ENCODE measurements at regions not wholly inside any gene's neighbourhood (a gene's known extent, or its start where the extent isn't known, plus 50 kb on each side); places are given as distances from the start of the nearest gene placed in this dataset.

GRCh38 chr16:49926941-49927340 lies 71.0 kb upstream of the ZNF423 start:
- DNase-seq (ENCODE audit: low read depth), result no peak
- H3K4me3 ChIP-seq (ENCODE audit: low read depth, low read length), result no peak overlapping the region
- TF ChIP-seq CTCF (IDR thresholded peaks at IDR 0.05; ENCODE audit: low read depth, low read length), result no peak
- TF ChIP-seq MYC (IDR thresholded peaks at IDR 0.05; ENCODE audit: low read depth, low read length), result no peak
- TF ChIP-seq, protein P1, sequence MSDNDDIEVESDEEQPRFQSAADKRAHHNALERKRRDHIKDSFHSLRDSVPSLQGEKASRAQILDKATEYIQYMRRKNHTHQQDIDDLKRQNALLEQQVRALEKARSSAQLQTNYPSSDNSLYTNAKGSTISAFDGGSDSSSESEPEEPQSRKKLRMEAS (IDR thresholded peaks at IDR 0.05; ENCODE audit: low read depth, low read length), result no peak
- TF ChIP-seq POLR2A (IDR thresholded peaks at IDR 0.05; ENCODE audit: extremely low read depth, insufficient read length), result no peak

GRCh38 chr16:49928176-49929041 lies 72.5 kb upstream of the ZNF423 start:
- no peak for DNase-seq (ENCODE audit: low read depth)
- TF ChIP-seq POLR2A (IDR thresholded peaks at IDR 0.05; ENCODE audit: extremely low read depth, insufficient read length) (no peak), MYC (IDR thresholded peaks at IDR 0.05; ENCODE audit: low read depth, low read length) (no peak), CTCF (IDR thresholded peaks at IDR 0.05; ENCODE audit: low read depth, low read length) (no peak)
- TF ChIP-seq, protein P1 (IDR thresholded peaks at IDR 0.05; ENCODE audit: low read depth, low read length), result no peak
- H3K4me3 ChIP-seq (ENCODE audit: low read depth, low read length), result no peak overlapping the region

DNA sequence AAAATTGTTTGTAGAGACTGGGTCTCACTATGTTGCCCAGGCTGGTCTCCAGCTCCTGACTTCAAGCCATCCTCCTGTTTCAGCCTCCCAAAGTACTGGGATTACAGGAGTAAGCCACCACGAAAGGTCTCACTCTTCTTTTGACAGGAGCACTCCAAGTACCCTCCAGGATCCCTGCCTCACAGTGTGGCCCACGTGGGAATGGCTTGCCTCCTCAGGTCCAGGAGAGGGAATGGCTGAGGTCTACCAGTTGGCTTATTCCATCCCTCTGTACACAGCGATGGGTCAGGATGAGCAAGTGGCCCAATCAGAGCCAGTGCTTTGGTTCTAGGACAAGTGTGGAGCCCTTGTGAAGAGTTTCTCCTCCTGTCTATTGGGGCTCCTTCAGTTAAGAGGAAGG lies 73.7 kb upstream of the ZNF423 start:
- TF ChIP-seq CTCF (IDR thresholded peaks at IDR 0.05; ENCODE audit: low read depth, low read length) (no peak), MYC (IDR thresholded peaks at IDR 0.05; ENCODE audit: low read depth, low read length) (no peak), POLR2A (IDR thresholded peaks at IDR 0.05; ENCODE audit: extremely low read depth, insufficient read length) (no peak)
- TF ChIP-seq, protein P1 (IDR thresholded peaks at IDR 0.05; ENCODE audit: low read depth, low read length), result no peak
- H3K4me3 ChIP-seq (ENCODE audit: low read depth, low read length), result no peak overlapping the region
- DNase-seq (ENCODE audit: low read depth), result no peak

- no peak overlapping the region for H3K4me3 ChIP-seq (ENCODE audit: low read depth, low read length)
- no peak for DNase-seq (ENCODE audit: low read depth)
- TF ChIP-seq CTCF (IDR thresholded peaks at IDR 0.05; ENCODE audit: low read depth, low read length) (no peak), MYC (IDR thresholded peaks at IDR 0.05; ENCODE audit: low read depth, low read length) (no peak), POLR2A (IDR thresholded peaks at IDR 0.05; ENCODE audit: extremely low read depth, insufficient read length) (no peak)
- TF ChIP-seq, protein P1 (IDR thresholded peaks at IDR 0.05; ENCODE audit: low read depth, low read length), result no peak
Measured at GRCh38 chr16:49930841-49931240, 74.9 kb upstream of the ZNF423 start.

DNA sequence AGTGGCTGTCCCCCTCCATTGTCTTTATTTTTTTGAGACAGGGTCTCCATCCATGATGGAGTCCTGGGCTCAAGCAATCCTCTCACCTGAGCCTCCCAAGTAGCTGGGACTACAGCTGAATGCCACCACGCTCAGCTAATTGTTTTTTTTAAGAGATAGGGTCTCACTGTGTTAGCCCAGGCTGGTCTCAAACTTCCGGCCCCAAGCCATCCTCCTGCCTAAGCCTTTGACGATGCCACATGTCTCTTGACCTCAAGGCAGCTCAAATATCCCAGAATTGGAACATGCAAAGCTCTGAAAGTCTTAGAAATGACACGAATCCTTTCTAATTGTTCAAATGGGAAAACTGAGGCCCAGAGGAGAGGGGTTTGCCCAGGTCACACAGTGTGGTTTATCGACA lies 75.4 kb upstream of the ZNF423 start:
- no peak overlapping the region for H3K4me3 ChIP-seq (ENCODE audit: low read depth, low read length)
- TF ChIP-seq, protein P1 (IDR thresholded peaks at IDR 0.05; ENCODE audit: low read depth, low read length), result no peak
- no peak for TF ChIP-seq POLR2A (IDR thresholded peaks at IDR 0.05; ENCODE audit: extremely low read depth, insufficient read length)
- TF ChIP-seq MYC (IDR thresholded peaks at IDR 0.05; ENCODE audit: low read depth, low read length), result no peak
- TF ChIP-seq CTCF (IDR thresholded peaks at IDR 0.05; ENCODE audit: low read depth, low read length), result no peak
- DNase-seq (ENCODE audit: low read depth), result no peak

Data from NB4 (cell line).